RWPE1 (cell line): ENCODE measurements at regions not wholly inside any gene's neighbourhood (a gene's known extent, or its start where the extent isn't known, plus 50 kb on each side); places are given as distances from the start of the nearest gene placed in this dataset.

ENCODE experiments used
- CTCF ChIA-PET: fragments of 350-600 bp; sonication (Branson Sonifier 250); formaldehyde crosslinking; extraction: SDS; loops from one replicate; lab custom pipeline; 2021; lab: Yijun Ruan, JAX
- POLR2A ChIA-PET: fragments of 400-600 bp; formaldehyde crosslinking; extraction: SDS; loops from one replicate; lab custom pipeline; 2020; ENCODE audit warnings: antibody characterized with exemption; ENCODE audit not compliant: low non-redundant PET; lab: Yijun Ruan, JAX
- DNase-seq: peaks from one replicate; pipeline ENCODE4 v3.0.0; 2012; ENCODE audit warnings: low spot score
- H3K27ac ChIP-seq: fragments of 450-650 bp; 2 replicates; pipeline ENCODE4 v1.5.1; 2017
- TF ChIP-seq, protein P1 (sequence below): fragments of 450-650 bp; conservative IDR thresholded peaks from 2 replicates; pipeline ENCODE4 v1.5.1; 2017; ENCODE audit warnings: low read depth, mild to moderate bottlenecking

DNA sequence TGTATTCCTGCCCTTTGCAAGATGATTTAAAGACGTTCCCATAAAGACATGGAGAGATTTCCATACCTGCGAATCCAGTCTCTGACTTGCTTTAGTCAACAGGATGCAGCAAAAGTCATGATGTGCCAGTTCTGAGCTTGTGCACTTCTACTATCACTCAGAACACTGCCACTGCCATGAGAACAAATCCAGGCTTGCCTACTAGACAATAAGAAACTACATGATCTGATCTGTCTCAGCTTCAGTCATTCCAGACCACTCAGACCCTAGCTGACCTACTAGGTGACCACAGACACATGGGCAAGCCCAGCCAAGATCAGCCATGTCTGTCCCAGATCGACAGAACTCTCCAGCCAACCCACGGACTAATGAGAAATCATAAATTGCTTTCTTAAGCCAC, 219.2 kb downstream of the RRAGC start:
- ChIA-PET POLR2A (no interaction called here), CTCF (no interaction called here)
- H3K27ac ChIP-seq, result no peak overlapping the region
- TF ChIP-seq, protein P1, sequence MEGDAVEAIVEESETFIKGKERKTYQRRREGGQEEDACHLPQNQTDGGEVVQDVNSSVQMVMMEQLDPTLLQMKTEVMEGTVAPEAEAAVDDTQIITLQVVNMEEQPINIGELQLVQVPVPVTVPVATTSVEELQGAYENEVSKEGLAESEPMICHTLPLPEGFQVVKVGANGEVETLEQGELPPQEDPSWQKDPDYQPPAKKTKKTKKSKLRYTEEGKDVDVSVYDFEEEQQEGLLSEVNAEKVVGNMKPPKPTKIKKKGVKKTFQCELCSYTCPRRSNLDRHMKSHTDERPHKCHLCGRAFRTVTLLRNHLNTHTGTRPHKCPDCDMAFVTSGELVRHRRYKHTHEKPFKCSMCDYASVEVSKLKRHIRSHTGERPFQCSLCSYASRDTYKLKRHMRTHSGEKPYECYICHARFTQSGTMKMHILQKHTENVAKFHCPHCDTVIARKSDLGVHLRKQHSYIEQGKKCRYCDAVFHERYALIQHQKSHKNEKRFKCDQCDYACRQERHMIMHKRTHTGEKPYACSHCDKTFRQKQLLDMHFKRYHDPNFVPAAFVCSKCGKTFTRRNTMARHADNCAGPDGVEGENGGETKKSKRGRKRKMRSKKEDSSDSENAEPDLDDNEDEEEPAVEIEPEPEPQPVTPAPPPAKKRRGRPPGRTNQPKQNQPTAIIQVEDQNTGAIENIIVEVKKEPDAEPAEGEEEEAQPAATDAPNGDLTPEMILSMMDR, result no peak
- no peak for DNase-seq

DNA sequence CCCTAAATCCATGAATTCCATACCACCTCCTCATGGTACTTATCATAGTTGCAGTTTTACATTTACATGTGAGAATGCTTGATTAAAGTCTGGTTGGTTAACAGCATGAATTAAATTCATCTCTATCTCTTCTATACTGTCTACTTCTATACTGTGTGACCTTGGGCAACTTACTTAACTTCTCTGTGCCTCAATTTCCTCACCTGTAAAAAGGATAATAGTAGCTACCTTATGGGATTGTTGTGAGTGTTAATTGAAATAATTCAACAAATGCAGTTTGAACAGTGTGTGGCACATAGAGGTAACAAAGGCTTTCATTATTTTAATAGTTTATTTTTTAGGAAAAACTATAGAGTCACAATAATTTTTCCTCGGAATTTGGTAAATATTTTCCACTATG, 231.3 kb downstream of the RRAGC start:
- CTCF ChIA-PET, result no interaction called here
- POLR2A ChIA-PET, result no interaction called here
- TF ChIP-seq, protein P1, result no peak
- no peak for DNase-seq
- no peak overlapping the region for H3K27ac ChIP-seq

DNA sequence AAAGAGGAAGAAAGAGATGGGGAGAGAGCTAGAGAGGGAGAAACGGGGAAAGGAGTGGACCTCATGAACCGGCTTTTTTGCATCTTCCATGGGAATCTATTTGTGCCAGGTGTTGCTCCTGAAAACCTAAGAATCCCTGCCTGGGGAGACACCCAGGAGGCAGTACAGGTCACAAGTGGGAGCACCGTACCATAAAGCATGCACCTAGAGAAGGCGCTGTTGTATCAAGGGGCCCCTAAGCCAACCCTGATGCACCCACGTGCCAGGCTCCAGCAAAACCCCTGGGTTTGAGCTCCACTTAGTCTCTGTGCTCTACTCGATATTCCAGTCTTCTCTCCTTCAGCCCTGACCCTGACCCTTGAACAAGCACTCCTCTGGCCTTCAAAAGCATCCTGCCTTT, 233.6 kb downstream of the RRAGC start:
- no peak for DNase-seq
- ChIA-PET POLR2A (no interaction called here), CTCF (no interaction called here)
- no peak overlapping the region for H3K27ac ChIP-seq
- TF ChIP-seq, protein P1, result no peak

DNA sequence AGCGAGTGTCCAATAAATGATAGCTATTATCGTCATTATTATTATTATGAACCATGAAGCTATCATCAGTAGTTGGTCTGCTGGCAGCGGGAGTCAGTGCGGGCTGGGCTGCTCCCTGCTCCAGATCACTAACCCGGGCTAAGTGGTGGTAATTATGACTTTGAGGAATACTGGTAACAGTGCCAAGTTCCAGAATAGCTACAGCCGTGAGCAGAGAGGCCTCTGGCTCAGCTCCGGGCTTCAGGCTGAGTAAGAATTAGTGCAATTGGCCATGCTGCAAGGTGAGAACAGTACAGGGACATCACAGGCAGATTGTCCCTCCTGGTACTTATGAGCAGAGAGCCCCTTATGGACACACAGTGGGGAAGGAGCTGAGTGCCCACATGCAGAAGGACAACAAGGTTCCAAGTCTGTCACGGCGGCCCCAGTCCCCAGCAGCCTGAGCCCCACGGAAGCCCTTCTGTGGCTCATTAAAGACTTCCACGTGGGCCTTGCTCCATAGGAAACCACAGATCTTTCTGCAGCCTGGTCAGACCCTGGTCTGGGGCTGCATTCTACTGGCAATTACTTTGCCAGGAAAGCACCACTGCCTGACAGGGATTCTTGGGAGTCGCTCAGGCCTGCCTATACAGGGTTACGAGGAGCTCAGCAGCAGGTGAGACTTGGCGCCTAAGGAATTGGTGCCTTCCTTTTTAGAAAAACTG, 235.1 kb downstream of the RRAGC start:
- CTCF ChIA-PET, result interaction anchor here (0.6 kb wide), 1 partner anchor 785 kb away, joined by 4 read pairs; no protein-coding TSS in a partner anchor
- DNase-seq, result no peak

DNA sequence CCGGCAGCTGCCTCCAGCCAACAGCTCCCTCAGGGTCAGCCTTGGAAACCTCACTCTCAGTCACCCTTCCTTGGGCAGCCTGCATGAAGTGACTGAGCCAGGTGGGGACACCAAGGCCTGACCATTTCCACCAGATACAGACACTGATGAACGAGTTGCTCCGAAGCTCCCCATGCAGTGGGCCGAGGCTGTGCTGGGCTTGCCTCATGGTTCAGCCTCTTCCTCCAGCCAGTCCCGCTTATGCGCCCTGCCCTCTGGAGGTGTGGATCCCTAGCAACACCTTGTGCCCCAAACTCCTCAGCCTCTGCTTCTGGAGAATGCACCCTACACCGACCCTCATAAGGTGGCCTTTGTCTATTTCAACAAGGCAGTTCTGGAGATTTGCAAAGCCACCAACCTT, 236.0 kb downstream of the RRAGC start:
- no peak for DNase-seq
- TF ChIP-seq, protein P1, result no peak
- ChIA-PET POLR2A (no interaction called here), CTCF (interaction anchor here (0.6 kb wide), 1 partner anchor 298 kb away, joined by 3 read pairs; no protein-coding TSS in a partner anchor)
- no peak overlapping the region for H3K27ac ChIP-seq

More for the DNA sequence above, 235.1 kb downstream of the RRAGC start:
- H3K27ac ChIP-seq, result no peak overlapping the region
- TF ChIP-seq, protein P1, result no peak
- POLR2A ChIA-PET, result no interaction called here

DNA sequence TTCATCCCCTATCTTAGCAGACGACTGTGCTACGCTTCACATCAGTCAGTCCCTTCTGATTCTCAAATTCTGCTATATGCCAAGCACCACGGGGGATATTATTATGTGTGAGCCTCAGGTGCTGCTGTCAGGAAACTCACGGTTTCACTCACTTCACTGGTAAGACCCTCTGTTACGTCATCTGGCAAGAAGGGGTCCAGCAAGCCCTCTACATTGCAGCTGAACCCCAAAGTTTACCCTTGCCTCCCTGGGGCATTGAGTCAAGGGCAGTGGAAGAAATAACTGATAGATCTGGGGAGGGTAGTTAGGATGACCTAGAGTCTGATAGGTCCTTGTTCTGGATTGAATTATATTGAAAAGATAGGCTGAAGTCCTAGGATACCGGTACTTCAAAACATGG, 237.4 kb downstream of the RRAGC start:
- ChIA-PET POLR2A (no interaction called here), CTCF (no interaction called here)
- TF ChIP-seq, protein P1, result no peak
- no peak overlapping the region for H3K27ac ChIP-seq
- DNase-seq, result no peak
